ENCODE measurements at regions not wholly inside any gene's neighbourhood (a gene's known extent, or its start where the extent isn't known, plus 50 kb on each side); places are given as distances from the start of the nearest gene placed in this dataset.

- no peak for TF ChIP-seq POLR2A (IDR thresholded peaks at IDR 0.05)
- no peak for TF ChIP-seq CTCF (IDR thresholded peaks at IDR 0.05)
Observed at GRCh38 chr2:14722904-14723570, 90.5 kb downstream of the LRATD1 start.
